T-helper 2 cell treated with Interferon-gamma antibody and Interleukin-4, amounts not matched to agents 5 μg/mL and 100 μg/mL, for 36 hours (primary cell): ENCODE measurements at regions not wholly inside any gene's neighbourhood (a gene's known extent, or its start where the extent isn't known, plus 50 kb on each side); places are given as distances from the start of the nearest gene placed in this dataset.

Experiments used
- DNase-seq: peaks from one replicate; pipeline ENCODE4 v3.0.0; 2021; ENCODE audit warnings: low spot score
- H3K27ac Mint-ChIP-seq: one replicate; pipeline ENCODE4 v1.8.0; 2021; ENCODE audit warnings: mild to moderate bottlenecking, mixed read lengths
- H3K27me3 Mint-ChIP-seq: one replicate; pipeline ENCODE4 v1.8.0; 2021; ENCODE audit warnings: low read depth, mixed read lengths
- H3K36me3 Mint-ChIP-seq: one replicate; pipeline ENCODE4 v1.8.0; 2021; ENCODE audit warnings: low read depth, mixed read lengths
- H3K4me1 Mint-ChIP-seq: one replicate; pipeline ENCODE4 v1.8.0; 2021; ENCODE audit warnings: low read depth, mixed read lengths
- H3K4me3 Mint-ChIP-seq: one replicate; pipeline ENCODE4 v1.8.0; 2022; ENCODE audit warnings: mild to moderate bottlenecking, moderate library complexity, mixed read lengths
- H3K9me3 Mint-ChIP-seq: one replicate; pipeline ENCODE4 v1.8.0; 2021; ENCODE audit warnings: mixed read lengths

- H3K27ac Mint-ChIP-seq = peak overlapping the region; percentile 21
- H3K36me3 Mint-ChIP-seq = no peaks in the 10 kb centered on the region
- DNase-seq = peak; percentile 12
- H3K9me3 Mint-ChIP-seq = no peaks in the 10 kb centered on the region
- no peak overlapping the region for H3K4me3 Mint-ChIP-seq
- no peaks in the 10 kb centered on the region for H3K27me3 Mint-ChIP-seq
- H3K4me1 Mint-ChIP-seq = peaks cover 28% of the 10 kb centered on the region
Measured at GRCh38 chr2:147630585-147630984, 214.2 kb upstream of the ACVR2A start.

- Mint-ChIP-seq H3K4me1 (peaks cover 28% of the 10 kb centered on the region), H3K9me3 (no peaks in the 10 kb centered on the region), H3K36me3 (no peaks in the 10 kb centered on the region), H3K27me3 (no peaks in the 10 kb centered on the region), H3K4me3 (no peak overlapping the region), H3K27ac (no peak overlapping the region)
- no peak for DNase-seq
Measured at GRCh38 chr2:147628971-147629421, 215.8 kb upstream of the ACVR2A start.

- H3K4me1 Mint-ChIP-seq = peaks cover 15% of the 10 kb centered on the region
- H3K4me3 Mint-ChIP-seq = peak overlapping the region; percentile 72
- no peaks in the 10 kb centered on the region for H3K27me3 Mint-ChIP-seq
- peak overlapping the region; percentile 70 for H3K27ac Mint-ChIP-seq
- no peaks in the 10 kb centered on the region for H3K9me3 Mint-ChIP-seq
- H3K36me3 Mint-ChIP-seq = peaks cover 3% of the 10 kb centered on the region
- DNase-seq = peak; percentile 24
Measured at GRCh38 chr2:147623328-147623727, 221.5 kb upstream of the ACVR2A start.

GRCh38 chr2:147621656-147622197 is 223.1 kb upstream of the ACVR2A start:
- Mint-ChIP-seq H3K4me3 (no peak overlapping the region), H3K4me1 (peaks cover 15% of the 10 kb centered on the region)

GRCh38 chr2:147619808-147620207 is 225.0 kb upstream of the ACVR2A start:
- H3K27me3 Mint-ChIP-seq = peaks cover 4% of the 10 kb centered on the region
- no peak overlapping the region for H3K27ac Mint-ChIP-seq
- no peak for DNase-seq
- H3K9me3 Mint-ChIP-seq = no peaks in the 10 kb centered on the region
- peaks cover 15% of the 10 kb centered on the region for H3K4me1 Mint-ChIP-seq
- H3K4me3 Mint-ChIP-seq = no peak overlapping the region
- H3K36me3 Mint-ChIP-seq = peaks cover 3% of the 10 kb centered on the region

More at GRCh38 chr2:147621656-147622197, 223.1 kb upstream of the ACVR2A start:
- Mint-ChIP-seq H3K27me3 (peaks cover 2% of the 10 kb centered on the region), H3K9me3 (no peaks in the 10 kb centered on the region), H3K36me3 (peaks cover 3% of the 10 kb centered on the region), H3K27ac (no peak overlapping the region)
- DNase-seq = no peak

- H3K36me3 Mint-ChIP-seq = peaks cover 2% of the 10 kb centered on the region
Measured at GRCh38 chr2:147615726-147616125, 229.1 kb upstream of the ACVR2A start.

GRCh38 chr2:147614979-147615470 is 229.8 kb upstream of the ACVR2A start:
- Mint-ChIP-seq H3K9me3 (peaks cover 5% of the 10 kb centered on the region), H3K4me3 (no peak overlapping the region), H3K36me3 (peaks cover 2% of the 10 kb centered on the region), H3K27me3 (peaks cover 8% of the 10 kb centered on the region), H3K4me1 (no peaks in the 10 kb centered on the region), H3K27ac (no peak overlapping the region)
- DNase-seq = no peak

More at GRCh38 chr2:147615726-147616125, 229.1 kb upstream of the ACVR2A start:
- H3K4me1 Mint-ChIP-seq = no peaks in the 10 kb centered on the region
- H3K4me3 Mint-ChIP-seq = no peak overlapping the region
- peaks cover 4% of the 10 kb centered on the region for H3K27me3 Mint-ChIP-seq
- DNase-seq = no peak
- H3K27ac Mint-ChIP-seq = no peak overlapping the region
- peaks cover under 1% of the 10 kb centered on the region for H3K9me3 Mint-ChIP-seq

GRCh38 chr2:147614471-147614870 is 230.4 kb upstream of the ACVR2A start:
- Mint-ChIP-seq H3K4me3 (no peak overlapping the region), H3K9me3 (peaks cover 5% of the 10 kb centered on the region), H3K4me1 (peaks cover 2% of the 10 kb centered on the region), H3K27ac (no peak overlapping the region), H3K36me3 (peaks cover 2% of the 10 kb centered on the region), H3K27me3 (peaks cover 8% of the 10 kb centered on the region)
- no peak for DNase-seq

GRCh38 chr2:147610496-147611040 is 234.3 kb upstream of the ACVR2A start:
- no peak for DNase-seq
- peaks cover 2% of the 10 kb centered on the region for H3K36me3 Mint-ChIP-seq
- peaks cover 4% of the 10 kb centered on the region for H3K27me3 Mint-ChIP-seq
- no peak overlapping the region for H3K27ac Mint-ChIP-seq
- peaks cover 6% of the 10 kb centered on the region for H3K4me1 Mint-ChIP-seq
- H3K9me3 Mint-ChIP-seq = peaks cover 5% of the 10 kb centered on the region
- no peak overlapping the region for H3K4me3 Mint-ChIP-seq

GRCh38 chr2:147609301-147609700 is 235.5 kb upstream of the ACVR2A start:
- no peak for DNase-seq
- H3K36me3 Mint-ChIP-seq = peaks cover 2% of the 10 kb centered on the region
- H3K27ac Mint-ChIP-seq = no peak overlapping the region
- H3K27me3 Mint-ChIP-seq = peaks cover 4% of the 10 kb centered on the region
- H3K4me1 Mint-ChIP-seq = peaks cover 6% of the 10 kb centered on the region
- H3K9me3 Mint-ChIP-seq = peaks cover 5% of the 10 kb centered on the region
- H3K4me3 Mint-ChIP-seq = no peak overlapping the region

- Mint-ChIP-seq H3K4me3 (no peak overlapping the region), H3K4me1 (peaks cover 6% of the 10 kb centered on the region)
Measured at GRCh38 chr2:147607379-147607778, 237.4 kb upstream of the ACVR2A start.

GRCh38 chr2:147603876-147604275 is 241.0 kb upstream of the ACVR2A start:
- Mint-ChIP-seq H3K36me3 (peaks cover 1% of the 10 kb centered on the region), H3K27me3 (peaks cover 4% of the 10 kb centered on the region), H3K9me3 (no peaks in the 10 kb centered on the region), H3K4me3 (no peak overlapping the region), H3K27ac (no peak overlapping the region), H3K4me1 (peaks cover 4% of the 10 kb centered on the region)
- no peak for DNase-seq

More at GRCh38 chr2:147607379-147607778, 237.4 kb upstream of the ACVR2A start:
- peaks cover 1% of the 10 kb centered on the region for H3K36me3 Mint-ChIP-seq
- H3K27ac Mint-ChIP-seq = no peak overlapping the region
- H3K9me3 Mint-ChIP-seq = peaks cover 5% of the 10 kb centered on the region
- peaks cover 7% of the 10 kb centered on the region for H3K27me3 Mint-ChIP-seq
- DNase-seq = no peak

- DNase-seq = no peak
- no peak overlapping the region for H3K27ac Mint-ChIP-seq
- no peaks in the 10 kb centered on the region for H3K9me3 Mint-ChIP-seq
- H3K4me1 Mint-ChIP-seq = peaks cover 4% of the 10 kb centered on the region
- peaks cover 1% of the 10 kb centered on the region for H3K36me3 Mint-ChIP-seq
- H3K4me3 Mint-ChIP-seq = no peak overlapping the region
- H3K27me3 Mint-ChIP-seq = peaks cover 4% of the 10 kb centered on the region
Measured at GRCh38 chr2:147603447-147603846, 241.4 kb upstream of the ACVR2A start.

- no peak overlapping the region for H3K27ac Mint-ChIP-seq
Measured at GRCh38 chr2:147600646-147601045, 244.2 kb upstream of the ACVR2A start.

More at GRCh38 chr2:147600646-147601045, 244.2 kb upstream of the ACVR2A start:
- Mint-ChIP-seq H3K36me3 (peaks cover 1% of the 10 kb centered on the region), H3K27me3 (peaks cover 14% of the 10 kb centered on the region), H3K4me1 (peaks cover 4% of the 10 kb centered on the region), H3K9me3 (no peaks in the 10 kb centered on the region), H3K4me3 (no peak overlapping the region)
- no peak for DNase-seq
